ENCODE measurements at regions not wholly inside any gene's neighbourhood (a gene's known extent, or its start where the extent isn't known, plus 50 kb on each side); places are given as distances from the start of the nearest gene placed in this dataset.
A peak's percentile ranks its signal among the peaks of the same experiment; 100 is the strongest.
"Not testable (repeated sequence)": the region's sequence is repeated elsewhere in the genome, so short reads cannot be mapped to it uniquely, and the experiment has no call there.

- H3K36me3 Mint-ChIP-seq: no peaks in the 10 kb centered on the region
- no peak overlapping the region for H3K27ac Mint-ChIP-seq
- DNase-seq (ENCODE audit: low spot score in 2 of 2) (peak in 1 of 2 donors; percentile 38), ATAC-seq (no peak)
- H3K9me3 Mint-ChIP-seq: no peaks in the 10 kb centered on the region
Observed at GRCh38 chr2:129910446-129911362, 68.8 kb upstream of the RAB6C start.

DNA sequence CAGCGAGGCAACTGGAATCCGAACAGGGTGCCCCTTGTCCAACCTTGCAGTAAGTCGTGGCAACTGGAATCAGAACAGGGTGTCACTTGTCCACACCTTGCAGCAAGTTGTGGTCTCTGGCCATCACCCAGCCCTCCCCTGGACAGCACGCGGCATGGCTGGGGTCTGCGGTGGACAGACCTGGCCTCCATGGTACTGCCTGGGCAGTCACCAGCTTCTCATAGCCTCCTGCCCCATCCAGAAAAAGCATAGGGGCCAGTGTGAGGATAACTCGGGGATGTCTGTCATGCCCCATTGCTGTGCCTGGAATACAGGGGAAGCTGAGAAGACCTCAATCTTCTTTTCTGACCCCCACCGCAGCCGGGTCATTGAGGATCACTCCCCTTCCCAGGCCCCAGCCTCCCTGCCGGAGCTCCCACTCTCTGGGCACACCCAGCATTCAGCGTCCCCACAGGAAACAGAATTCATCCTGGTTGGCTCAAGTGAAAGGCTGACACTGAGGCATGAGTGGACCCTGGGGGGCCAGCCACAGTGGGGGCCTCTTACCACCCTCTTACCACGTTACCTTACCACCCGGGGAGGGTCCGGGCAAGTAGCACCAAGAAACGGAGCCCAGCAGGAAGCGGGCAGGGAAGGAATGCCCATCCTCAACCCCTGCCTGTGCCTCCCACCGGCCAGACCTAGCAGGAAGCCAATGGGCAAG, 68.0 kb upstream of the RAB6C start:
- no peaks in the 10 kb centered on the region for H3K9me3 Mint-ChIP-seq
- DNase-seq (ENCODE audit: low spot score in 2 of 2): no peak
- no peaks in the 10 kb centered on the region for H3K36me3 Mint-ChIP-seq
- no peak overlapping the region for H3K27ac Mint-ChIP-seq
- no peak for ATAC-seq

DNA sequence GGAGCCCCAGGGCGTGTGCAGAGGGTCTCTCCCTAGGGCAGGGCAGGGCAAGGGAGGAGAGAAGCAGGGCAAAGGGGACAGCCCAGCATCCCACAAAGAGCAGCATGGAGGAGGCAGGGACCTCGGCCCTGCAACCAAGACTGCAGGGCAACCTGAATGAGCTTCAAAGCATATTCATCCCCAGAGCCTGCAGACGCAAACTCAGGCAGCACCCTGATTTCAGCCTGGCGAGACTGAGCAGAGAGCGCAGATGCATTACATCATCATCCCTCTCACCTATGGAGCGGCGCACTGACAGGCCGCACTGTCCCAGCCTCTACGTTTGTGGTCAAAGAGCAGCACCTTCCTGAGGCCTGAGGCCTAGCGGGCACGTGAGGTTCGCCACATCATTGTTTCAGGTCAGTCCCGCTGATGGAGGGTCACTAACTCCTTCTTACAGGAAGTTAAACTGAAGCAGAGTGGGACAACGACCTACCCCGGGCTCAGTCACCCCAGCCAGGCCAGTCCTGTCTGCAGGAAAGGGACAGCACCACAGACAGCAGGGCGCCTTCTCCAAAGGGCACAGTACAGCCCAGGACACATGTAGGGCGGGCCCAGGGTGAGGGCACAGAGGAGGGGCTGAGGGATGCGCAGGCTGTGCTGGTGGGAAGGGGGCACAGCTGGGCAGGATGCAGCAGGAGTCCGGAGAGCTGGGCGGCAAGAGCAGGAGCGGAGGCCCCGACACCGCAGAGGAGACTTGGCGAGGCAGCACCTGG, 67.2 kb upstream of the RAB6C start:
- Mint-ChIP-seq H3K27ac (no peak overlapping the region), H3K36me3 (peaks cover under 1 to 2% of the 10 kb centered on the region in 2 donors), H3K9me3 (peaks cover under 1 to 3% of the 10 kb centered on the region in 2 donors)
- ATAC-seq: no peak
- peak in 1 of 2 donors; percentile 37 for DNase-seq (ENCODE audit: low spot score in 2 of 2)

DNA sequence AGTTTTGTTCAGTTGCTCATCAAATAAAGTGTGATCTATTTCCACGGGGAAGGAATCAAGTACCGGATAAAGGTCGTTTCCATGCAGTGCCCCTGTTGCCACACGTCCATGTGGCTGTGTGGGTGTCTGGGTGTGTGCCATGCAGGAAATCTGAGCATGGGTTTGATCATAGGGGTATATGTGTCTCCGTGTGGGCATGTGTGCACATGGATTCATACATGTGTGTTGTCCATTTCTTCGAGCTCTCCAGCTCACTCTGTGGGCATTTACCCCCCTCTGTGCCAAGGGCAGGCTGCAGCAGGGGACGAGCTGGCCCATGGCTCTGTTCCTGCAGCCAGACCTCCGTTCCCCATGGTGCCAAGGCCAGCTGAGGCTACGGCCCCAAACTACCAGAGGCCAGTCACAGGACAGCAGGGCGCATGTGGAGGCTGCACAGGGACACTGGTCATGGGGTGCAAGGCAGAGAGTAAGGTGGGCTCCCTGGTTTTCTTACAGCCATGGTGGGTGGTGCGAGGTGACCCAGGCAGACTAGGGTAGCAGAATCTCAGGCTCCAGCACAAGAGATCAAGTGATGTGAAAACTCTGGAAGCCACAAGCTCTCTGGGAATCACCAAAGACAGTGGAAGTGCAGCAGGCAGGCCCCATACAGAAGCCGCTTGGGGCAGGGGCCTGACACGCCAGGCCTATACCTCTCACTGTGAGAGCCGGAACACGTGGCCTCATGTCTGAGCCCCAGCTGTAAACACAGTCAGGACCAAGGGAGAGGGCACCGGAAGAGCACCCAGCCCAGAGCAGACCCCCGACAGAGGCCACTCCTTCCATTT, 66.4 kb upstream of the RAB6C start:
- no peak for ATAC-seq
- no peak for DNase-seq (ENCODE audit: low spot score in 2 of 2)
- Mint-ChIP-seq H3K36me3 (peaks cover 9 to 10% of the 10 kb centered on the region in 2 donors), H3K9me3 (peaks cover 9 to 11% of the 10 kb centered on the region in 2 donors), H3K27ac (no peak overlapping the region)

GRCh38 chr2:129913695-129914495, 65.6 kb upstream of the RAB6C start:
- DNase-seq (ENCODE audit: low spot score in 2 of 2): no peak
- no peak for ATAC-seq

GRCh38 chr2:129914538-129915302, 64.7 kb upstream of the RAB6C start:
- H3K27ac Mint-ChIP-seq: peak overlapping the region in 1 of 2 donors; percentile 44

More at GRCh38 chr2:129913695-129914495, 65.6 kb upstream of the RAB6C start:
- H3K9me3 Mint-ChIP-seq: peaks cover 17 to 19% of the 10 kb centered on the region in 2 donors
- peak overlapping the region in 1 of 2 donors; percentile 44 for H3K27ac Mint-ChIP-seq
- H3K36me3 Mint-ChIP-seq: peaks cover 17 to 18% of the 10 kb centered on the region in 2 donors

DNA sequence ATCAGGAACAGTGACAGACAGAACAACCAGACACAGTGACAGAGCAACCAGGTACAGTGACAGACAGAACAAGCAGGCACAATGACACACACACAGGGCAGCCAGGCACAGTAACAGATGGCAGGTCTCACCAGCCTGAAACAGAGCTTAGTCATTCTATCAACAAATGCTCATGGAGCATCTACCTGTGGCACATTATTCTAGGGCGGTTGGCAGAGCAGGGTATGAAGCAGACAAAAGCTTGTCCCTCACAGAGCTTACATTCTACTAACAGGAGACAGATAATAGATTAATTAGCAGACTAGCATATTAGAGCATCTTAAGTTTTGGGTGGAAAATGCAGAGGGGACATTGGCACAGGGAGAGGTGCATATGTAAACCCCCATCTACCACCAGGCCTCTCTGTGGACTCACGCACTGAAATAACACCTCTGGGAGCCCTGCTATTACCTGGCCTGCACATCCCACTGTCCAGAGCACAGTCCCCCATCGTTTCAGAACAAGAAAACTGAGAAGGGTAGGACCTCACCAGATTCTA, 64.1 kb upstream of the RAB6C start:
- ATAC-seq (no peak), DNase-seq (ENCODE audit: low spot score in 2 of 2) (no peak)
- Mint-ChIP-seq H3K36me3 (peaks cover 19% of the 10 kb centered on the region in 2 donors), H3K9me3 (peaks cover 17 to 26% of the 10 kb centered on the region in 2 donors), H3K27ac (no peak overlapping the region)

More at GRCh38 chr2:129914538-129915302, 64.7 kb upstream of the RAB6C start:
- DNase-seq (ENCODE audit: low spot score in 2 of 2) (no peak), ATAC-seq (no peak)
- Mint-ChIP-seq H3K36me3 (peaks cover 19% of the 10 kb centered on the region in 2 donors), H3K9me3 (peaks cover 17 to 26% of the 10 kb centered on the region in 2 donors)

DNA sequence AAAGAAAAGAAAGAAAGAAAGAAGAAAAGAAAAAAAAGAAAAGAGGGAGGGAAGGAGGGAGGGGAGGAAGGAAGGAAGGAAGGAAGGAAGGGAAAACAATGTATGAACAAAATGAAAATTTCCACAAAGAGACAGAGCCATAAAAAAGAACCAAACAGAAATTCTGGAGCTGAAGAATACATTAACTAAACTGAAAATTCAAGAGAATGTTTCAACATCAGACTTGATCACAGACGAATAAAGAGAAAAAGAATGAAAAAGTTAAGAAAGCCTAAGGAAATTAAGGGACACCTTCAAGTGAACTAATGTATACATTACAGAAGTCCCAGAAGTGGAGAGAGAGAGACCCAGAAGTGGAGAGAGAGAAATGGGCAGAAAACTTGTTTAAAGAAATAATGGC, 60.9 kb upstream of the RAB6C start:
- Mint-ChIP-seq H3K9me3 (peaks cover 17 to 26% of the 10 kb centered on the region in 2 donors), H3K27ac (no peak overlapping the region), H3K36me3 (peaks cover 19% of the 10 kb centered on the region in 2 donors)
- no peak for ATAC-seq
- DNase-seq (ENCODE audit: low spot score in 2 of 2): no peak

- peaks cover 12 to 18% of the 10 kb centered on the region in 2 donors for H3K9me3 Mint-ChIP-seq
- ATAC-seq: no peak
- no peak overlapping the region for H3K27ac Mint-ChIP-seq
- no peak for DNase-seq (ENCODE audit: low spot score in 2 of 2)
- H3K36me3 Mint-ChIP-seq: peaks cover 13 to 14% of the 10 kb centered on the region in 2 donors
Observed at GRCh38 chr2:129922571-129923264, 56.7 kb upstream of the RAB6C start.

GRCh38 chr2:129923265-129924091, 56.0 kb upstream of the RAB6C start:
- peaks cover 5 to 6% of the 10 kb centered on the region in 2 donors for H3K36me3 Mint-ChIP-seq
- ATAC-seq (peak; percentile 34 to 66), DNase-seq (ENCODE audit: low spot score in 2 of 2) (peak in 1 of 2 donors; percentile 9)
- no peak overlapping the region for H3K27ac Mint-ChIP-seq
- peaks cover 5 to 11% of the 10 kb centered on the region in 2 donors for H3K9me3 Mint-ChIP-seq

- DNase-seq (ENCODE audit: low spot score in 2 of 2); ATAC-seq; H3K9me3 Mint-ChIP-seq; H3K36me3 Mint-ChIP-seq; H3K27ac Mint-ChIP-seq: not testable (repeated sequence)
Observed at GRCh38 chr2:129924115-129924514, 55.4 kb upstream of the RAB6C start.

GRCh38 chr2:129925381-129925780, 54.1 kb upstream of the RAB6C start:
- DNase-seq (ENCODE audit: low spot score in 2 of 2) (no peak), ATAC-seq (no peak)
- Mint-ChIP-seq H3K9me3 (no peaks in the 10 kb centered on the region), H3K27ac (no peak overlapping the region), H3K36me3 (no peaks in the 10 kb centered on the region)

- ATAC-seq (no peak), DNase-seq (ENCODE audit: low spot score in 2 of 2) (no peak)
- no peaks in the 10 kb centered on the region for H3K36me3 Mint-ChIP-seq
- H3K9me3 Mint-ChIP-seq: no peaks in the 10 kb centered on the region
- H3K27ac Mint-ChIP-seq: no peak overlapping the region
Observed at GRCh38 chr2:129927696-129928095, 51.8 kb upstream of the RAB6C start.

Data from activated naive CD4-positive, alpha-beta T cell treated with anti-CD3 and anti-CD28 coated beads, Interleukin-2, amount 50 U/mL, for 72 hours (primary cell).